ENCODE measurements at regions not wholly inside any gene's neighbourhood (a gene's known extent, or its start where the extent isn't known, plus 50 kb on each side); places are given as distances from the start of the nearest gene placed in this dataset.

GRCh38 chr2:145260081-145260480 lies 740.2 kb upstream of the ZEB2 start:
- no peak for DNase-seq
- H3K36me3 ChIP-seq = no peaks in the 10 kb centered on the region
- TF ChIP-seq, protein P1, sequence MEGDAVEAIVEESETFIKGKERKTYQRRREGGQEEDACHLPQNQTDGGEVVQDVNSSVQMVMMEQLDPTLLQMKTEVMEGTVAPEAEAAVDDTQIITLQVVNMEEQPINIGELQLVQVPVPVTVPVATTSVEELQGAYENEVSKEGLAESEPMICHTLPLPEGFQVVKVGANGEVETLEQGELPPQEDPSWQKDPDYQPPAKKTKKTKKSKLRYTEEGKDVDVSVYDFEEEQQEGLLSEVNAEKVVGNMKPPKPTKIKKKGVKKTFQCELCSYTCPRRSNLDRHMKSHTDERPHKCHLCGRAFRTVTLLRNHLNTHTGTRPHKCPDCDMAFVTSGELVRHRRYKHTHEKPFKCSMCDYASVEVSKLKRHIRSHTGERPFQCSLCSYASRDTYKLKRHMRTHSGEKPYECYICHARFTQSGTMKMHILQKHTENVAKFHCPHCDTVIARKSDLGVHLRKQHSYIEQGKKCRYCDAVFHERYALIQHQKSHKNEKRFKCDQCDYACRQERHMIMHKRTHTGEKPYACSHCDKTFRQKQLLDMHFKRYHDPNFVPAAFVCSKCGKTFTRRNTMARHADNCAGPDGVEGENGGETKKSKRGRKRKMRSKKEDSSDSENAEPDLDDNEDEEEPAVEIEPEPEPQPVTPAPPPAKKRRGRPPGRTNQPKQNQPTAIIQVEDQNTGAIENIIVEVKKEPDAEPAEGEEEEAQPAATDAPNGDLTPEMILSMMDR (IDR thresholded peaks at IDR 0.05) = no peak
- no peak for TF ChIP-seq POLR2A (IDR thresholded peaks at IDR 0.05)
- no peak overlapping the region for H3K27ac ChIP-seq
- H3K4me1 ChIP-seq = no peaks in the 10 kb centered on the region
- H3K27me3 ChIP-seq = no peaks in the 10 kb centered on the region
- H3K9me3 ChIP-seq = no peaks in the 10 kb centered on the region
- H3K4me3 ChIP-seq = no peak overlapping the region

GRCh38 chr2:145258903-145259579 lies 739.1 kb upstream of the ZEB2 start:
- no peaks in the 10 kb centered on the region for H3K9me3 ChIP-seq
- DNase-seq = no peak
- H3K27me3 ChIP-seq = no peaks in the 10 kb centered on the region
- H3K36me3 ChIP-seq = no peaks in the 10 kb centered on the region
- no peak for TF ChIP-seq POLR2A (IDR thresholded peaks at IDR 0.05)
- TF ChIP-seq, protein P1 (IDR thresholded peaks at IDR 0.05) = no peak
- H3K27ac ChIP-seq = no peak overlapping the region
- H3K4me3 ChIP-seq = no peak overlapping the region
- no peaks in the 10 kb centered on the region for H3K4me1 ChIP-seq

DNA sequence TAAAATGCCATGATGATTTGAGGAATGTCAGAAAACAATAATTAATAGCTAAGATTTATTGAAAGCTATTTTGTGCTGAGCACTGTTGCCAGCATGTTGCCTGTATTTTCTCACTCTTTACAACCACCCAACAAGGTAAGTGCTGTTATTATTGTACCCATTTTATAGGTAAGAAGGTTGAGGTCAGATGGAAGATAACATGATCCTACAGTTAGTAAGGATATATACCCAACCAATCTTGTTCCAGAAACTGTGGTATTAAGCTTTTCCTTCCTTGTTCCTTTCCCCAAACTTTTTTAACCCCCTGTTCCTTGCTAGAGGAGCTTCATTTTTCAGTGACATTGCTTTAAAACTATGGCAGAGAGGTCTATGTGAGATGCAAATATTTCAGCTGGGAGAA lies 738.0 kb upstream of the ZEB2 start:
- Histone ChIP-seq H3K9me3 (no peaks in the 10 kb centered on the region), H3K36me3 (no peaks in the 10 kb centered on the region), H3K27me3 (no peaks in the 10 kb centered on the region), H3K27ac (no peak overlapping the region), H3K4me1 (no peaks in the 10 kb centered on the region), H3K4me3 (no peak overlapping the region)
- DNase-seq = no peak
- TF ChIP-seq POLR2A (IDR thresholded peaks at IDR 0.05) = no peak
- TF ChIP-seq, protein P1 (IDR thresholded peaks at IDR 0.05) = no peak

- TF ChIP-seq, protein P1 (IDR thresholded peaks at IDR 0.05) = no peak
- TF ChIP-seq POLR2A (IDR thresholded peaks at IDR 0.05) = no peak
- no peak for DNase-seq
- Histone ChIP-seq H3K4me3 (no peak overlapping the region), H3K4me1 (no peaks in the 10 kb centered on the region), H3K27ac (no peak overlapping the region), H3K9me3 (no peaks in the 10 kb centered on the region), H3K36me3 (no peaks in the 10 kb centered on the region), H3K27me3 (no peaks in the 10 kb centered on the region)
Observed at GRCh38 chr2:145256551-145256950, 736.6 kb upstream of the ZEB2 start.

DNA sequence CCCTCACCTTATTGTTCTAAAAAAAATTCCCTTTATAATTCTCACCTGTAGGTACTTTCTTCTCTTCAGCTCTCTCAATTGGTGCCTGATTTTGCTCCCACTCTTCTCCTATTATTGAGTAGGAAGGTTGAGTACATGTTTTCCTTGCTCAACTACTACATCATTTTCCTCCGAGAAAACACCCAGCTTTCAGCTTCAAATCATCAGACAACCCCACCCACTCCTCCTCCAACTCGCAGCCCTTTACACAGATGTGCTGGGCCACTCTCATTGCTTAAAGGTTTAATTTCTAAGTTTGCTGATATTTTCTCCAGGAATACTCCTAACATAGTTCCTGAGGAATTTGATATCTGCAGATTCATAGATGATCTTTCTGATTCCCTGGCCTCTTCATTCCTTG lies 734.4 kb upstream of the ZEB2 start:
- Histone ChIP-seq H3K27ac (no peak overlapping the region), H3K27me3 (no peaks in the 10 kb centered on the region), H3K4me1 (no peaks in the 10 kb centered on the region), H3K9me3 (no peaks in the 10 kb centered on the region), H3K4me3 (no peak overlapping the region), H3K36me3 (no peaks in the 10 kb centered on the region)
- TF ChIP-seq, protein P1 (IDR thresholded peaks at IDR 0.05) = no peak
- TF ChIP-seq POLR2A (IDR thresholded peaks at IDR 0.05) = no peak
- no peak for DNase-seq

DNA sequence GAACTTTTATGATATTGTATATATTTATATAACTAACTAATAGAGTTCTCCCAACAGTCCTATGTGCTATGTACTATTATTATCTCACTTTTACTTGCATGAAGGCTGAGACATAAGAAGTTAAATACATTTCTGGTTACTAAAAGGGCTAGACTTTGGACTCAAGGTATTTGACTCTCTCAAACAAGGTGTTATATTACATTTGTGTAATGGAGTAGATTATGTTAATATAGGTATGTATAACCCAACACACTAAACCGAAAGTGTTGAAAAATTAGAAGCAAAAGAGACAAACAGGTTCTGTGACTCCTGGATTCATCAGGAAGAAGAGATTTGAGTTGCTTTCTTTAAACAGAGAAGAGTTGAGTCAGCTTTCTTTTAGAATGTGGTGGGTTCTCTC lies 733.6 kb upstream of the ZEB2 start:
- Histone ChIP-seq H3K27ac (no peak overlapping the region), H3K27me3 (no peaks in the 10 kb centered on the region), H3K36me3 (no peaks in the 10 kb centered on the region), H3K4me1 (no peaks in the 10 kb centered on the region), H3K4me3 (no peak overlapping the region), H3K9me3 (no peaks in the 10 kb centered on the region)
- no peak for TF ChIP-seq POLR2A (IDR thresholded peaks at IDR 0.05)
- TF ChIP-seq, protein P1 (IDR thresholded peaks at IDR 0.05) = no peak
- DNase-seq = no peak

Measured in Peyer's patch (tissue), 4 donors.